Fibroblast of skin of abdomen (primary cell): ENCODE measurements at regions not wholly inside any gene's neighbourhood (a gene's known extent, or its start where the extent isn't known, plus 50 kb on each side); places are given as distances from the start of the nearest gene placed in this dataset.
"Not testable (repeated sequence)": the region's sequence is repeated elsewhere in the genome, so short reads cannot be mapped to it uniquely, and the experiment has no call there.

ENCODE experiments used
- DNase-seq: peaks from one replicate; pipeline ENCODE4 v3.0.0-alpha.2; 2013

GRCh38 chr5:13470975-13471374, 473.5 kb downstream of the DNAH5 start:
- DNase-seq: no peak

GRCh38 chr5:13470263-13470662, 474.2 kb downstream of the DNAH5 start:
- DNase-seq: no peak

GRCh38 chr5:13464532-13465193, 479.8 kb downstream of the DNAH5 start:
- no peak for DNase-seq

- no peak for DNase-seq
Measured at GRCh38 chr5:13460587-13460986, 483.9 kb downstream of the DNAH5 start.

GRCh38 chr5:13454050-13454449, 490.4 kb downstream of the DNAH5 start:
- no peak for DNase-seq

- DNase-seq: no peak
Measured at GRCh38 chr5:13448843-13449242, 495.6 kb downstream of the DNAH5 start.

GRCh38 chr5:13439430-13439829, 505.1 kb downstream of the DNAH5 start:
- no peak for DNase-seq

GRCh38 chr5:13427827-13428557, 516.5 kb downstream of the DNAH5 start:
- no peak for DNase-seq

GRCh38 chr5:13412040-13412595, 532.4 kb downstream of the DNAH5 start:
- no peak for DNase-seq

- DNase-seq: peak; percentile 4
Measured at GRCh38 chr5:13408616-13409015, 535.9 kb downstream of the DNAH5 start.

- DNase-seq: no peak
Measured at GRCh38 chr5:13403351-13403750, 541.1 kb downstream of the DNAH5 start.

- DNase-seq: no peak
Measured at GRCh38 chr5:13385066-13385465, 559.4 kb downstream of the DNAH5 start.

GRCh38 chr5:13382232-13382631, 562.3 kb downstream of the DNAH5 start:
- no peak for DNase-seq

- DNase-seq: no peak
Measured at GRCh38 chr5:13378091-13378490, 566.4 kb downstream of the DNAH5 start.

- DNase-seq: peak; percentile 67
Measured at GRCh38 chr5:13359344-13359743, 585.1 kb downstream of the DNAH5 start.

- no peak for DNase-seq
Measured at GRCh38 chr5:13358342-13358741, 586.1 kb downstream of the DNAH5 start.

- no peak for DNase-seq
Measured at GRCh38 chr5:13357929-13358328, 586.6 kb downstream of the DNAH5 start.

GRCh38 chr5:13356226-13356625, 588.3 kb downstream of the DNAH5 start:
- DNase-seq: no peak

- no peak for DNase-seq
Measured at GRCh38 chr5:13354611-13355010, 589.9 kb downstream of the DNAH5 start.

- peak; percentile 3 for DNase-seq
Measured at GRCh38 chr5:13350767-13351166, 593.7 kb downstream of the DNAH5 start.

GRCh38 chr5:13348568-13348967, 595.9 kb downstream of the DNAH5 start:
- no peak for DNase-seq

- DNase-seq: peak; percentile 3
Measured at GRCh38 chr5:13346401-13346800, 598.1 kb downstream of the DNAH5 start.

- no peak for DNase-seq
Measured at GRCh38 chr5:13339093-13339492, 605.4 kb downstream of the DNAH5 start.

- not testable (repeated sequence) for DNase-seq
Measured at GRCh38 chr5:13335026-13335425, 609.5 kb downstream of the DNAH5 start.
